ENCODE measurements at regions not wholly inside any gene's neighbourhood (a gene's known extent, or its start where the extent isn't known, plus 50 kb on each side); places are given as distances from the start of the nearest gene placed in this dataset.

- Histone ChIP-seq H3K4me3 (ENCODE audit: low read length) (no peak overlapping the region), H2AFZ (ENCODE audit: low read length) (no peak overlapping the region), H3K27me3 (replicated peaks; ENCODE audit: insufficient read depth, low read length) (no peaks in the 10 kb centered on the region), H3K79me2 (ENCODE audit: low read length) (no peaks in the 10 kb centered on the region), H3K4me1 (ENCODE audit: low read length) (no peaks in the 10 kb centered on the region), H3K9ac (ENCODE audit: low read length) (no peak overlapping the region), H3F3A (ENCODE audit: insufficient read depth, low read length) (no peaks in the 10 kb centered on the region), H3K36me3 (replicated peaks; ENCODE audit: insufficient read depth, low read length) (no peaks in the 10 kb centered on the region), H3K27ac (ENCODE audit: low read length) (no peak overlapping the region), H4K20me1 (ENCODE audit: insufficient read depth, low read length) (no peaks in the 10 kb centered on the region), H3K9me2 (replicated peaks; ENCODE audit: insufficient read depth, low read length) (no peaks in the 10 kb centered on the region), H3K9me3 (replicated peaks; ENCODE audit: insufficient read depth, low read length) (no peaks in the 10 kb centered on the region), H3K4me2 (ENCODE audit: low read depth, low read length) (no peak overlapping the region)
- no peak for DNase-seq
- TF ChIP-seq EZH2phosphoT487 (IDR thresholded peaks at IDR 0.05; ENCODE audit: low read length) (no peak), CTCF (IDR thresholded peaks at IDR 0.05; ENCODE audit: low read length) (no peak), EZH2 (optimal IDR thresholded peaks at IDR 0.05; ENCODE audit: low read depth, low read length) (no peak)
Observed at GRCh38 chr6:145529582-145529981, 205.7 kb downstream of the EPM2A start.

DNA sequence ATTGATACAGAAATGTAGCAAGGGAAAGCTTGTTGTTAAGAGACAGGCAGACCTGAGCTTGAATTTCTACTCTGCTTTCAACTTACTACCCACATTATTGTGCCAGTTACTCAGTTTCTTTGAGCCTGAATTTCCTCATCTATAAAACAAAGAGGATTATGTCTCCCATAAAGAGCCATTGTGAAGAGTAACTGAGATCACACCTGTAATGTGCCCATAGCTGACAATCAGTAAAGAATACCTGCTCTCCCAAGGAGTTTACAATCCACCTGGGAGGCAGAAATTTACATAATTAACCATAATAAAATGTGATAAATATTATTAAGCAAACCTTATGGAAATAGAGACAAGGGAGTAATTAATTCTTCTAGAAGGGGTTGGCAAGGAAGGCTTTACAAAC, 204.9 kb downstream of the EPM2A start:
- DNase-seq = no peak
- H4K20me1 ChIP-seq (ENCODE audit: insufficient read depth, low read length) = no peaks in the 10 kb centered on the region
- H3K4me3 ChIP-seq (ENCODE audit: low read length) = no peak overlapping the region

GRCh38 chr6:145531032-145531431, 204.3 kb downstream of the EPM2A start:
- no peaks in the 10 kb centered on the region for H3K9me2 ChIP-seq (replicated peaks; ENCODE audit: insufficient read depth, low read length)
- no peak overlapping the region for H3K4me3 ChIP-seq (ENCODE audit: low read length)
- no peaks in the 10 kb centered on the region for H3K4me1 ChIP-seq (ENCODE audit: low read length)
- no peak for DNase-seq
- no peak overlapping the region for H3K4me2 ChIP-seq (ENCODE audit: low read depth, low read length)
- H3K9ac ChIP-seq (ENCODE audit: low read length) = no peak overlapping the region
- no peaks in the 10 kb centered on the region for H3F3A ChIP-seq (ENCODE audit: insufficient read depth, low read length)
- no peaks in the 10 kb centered on the region for H3K79me2 ChIP-seq (ENCODE audit: low read length)
- H3K27ac ChIP-seq (ENCODE audit: low read length) = no peak overlapping the region
- no peaks in the 10 kb centered on the region for H3K36me3 ChIP-seq (replicated peaks; ENCODE audit: insufficient read depth, low read length)
- TF ChIP-seq EZH2phosphoT487 (IDR thresholded peaks at IDR 0.05; ENCODE audit: low read length) (no peak), CTCF (IDR thresholded peaks at IDR 0.05; ENCODE audit: low read length) (no peak), EZH2 (optimal IDR thresholded peaks at IDR 0.05; ENCODE audit: low read depth, low read length) (no peak)
- no peaks in the 10 kb centered on the region for H4K20me1 ChIP-seq (ENCODE audit: insufficient read depth, low read length)
- H3K27me3 ChIP-seq (replicated peaks; ENCODE audit: insufficient read depth, low read length) = no peaks in the 10 kb centered on the region
- H3K9me3 ChIP-seq (replicated peaks; ENCODE audit: insufficient read depth, low read length) = no peaks in the 10 kb centered on the region
- H2AFZ ChIP-seq (ENCODE audit: low read length) = no peak overlapping the region

More for the DNA sequence above, 204.9 kb downstream of the EPM2A start:
- no peaks in the 10 kb centered on the region for H3K79me2 ChIP-seq (ENCODE audit: low read length)
- H2AFZ ChIP-seq (ENCODE audit: low read length) = no peak overlapping the region
- no peaks in the 10 kb centered on the region for H3K27me3 ChIP-seq (replicated peaks; ENCODE audit: insufficient read depth, low read length)
- no peaks in the 10 kb centered on the region for H3F3A ChIP-seq (ENCODE audit: insufficient read depth, low read length)
- H3K36me3 ChIP-seq (replicated peaks; ENCODE audit: insufficient read depth, low read length) = no peaks in the 10 kb centered on the region
- H3K4me2 ChIP-seq (ENCODE audit: low read depth, low read length) = no peak overlapping the region
- no peak overlapping the region for H3K27ac ChIP-seq (ENCODE audit: low read length)
- TF ChIP-seq EZH2 (optimal IDR thresholded peaks at IDR 0.05; ENCODE audit: low read depth, low read length) = no peak
- no peak for TF ChIP-seq CTCF (IDR thresholded peaks at IDR 0.05; ENCODE audit: low read length)
- TF ChIP-seq EZH2phosphoT487 (IDR thresholded peaks at IDR 0.05; ENCODE audit: low read length) = no peak
- no peaks in the 10 kb centered on the region for H3K4me1 ChIP-seq (ENCODE audit: low read length)
- H3K9me2 ChIP-seq (replicated peaks; ENCODE audit: insufficient read depth, low read length) = no peaks in the 10 kb centered on the region
- H3K9me3 ChIP-seq (replicated peaks; ENCODE audit: insufficient read depth, low read length) = no peaks in the 10 kb centered on the region
- no peak overlapping the region for H3K9ac ChIP-seq (ENCODE audit: low read length)
